ENCODE measurements at regions not wholly inside any gene's neighbourhood (a gene's known extent, or its start where the extent isn't known, plus 50 kb on each side); places are given as distances from the start of the nearest gene placed in this dataset.

- Histone ChIP-seq H4K5ac (ENCODE audit: insufficient read length, low read depth, low read length) (no peak overlapping the region), H2BK15ac (ENCODE audit: low read depth, low read length) (no peak overlapping the region), H2BK20ac (ENCODE audit: low read depth, low read length, poor library complexity, severe bottlenecking) (no peak overlapping the region), H2BK120ac (ENCODE audit: low read depth, low read length, poor library complexity, severe bottlenecking) (no peak overlapping the region), H3K18ac (ENCODE audit: insufficient read length, low read depth, low read length) (no peak overlapping the region), H3K27me3 (ENCODE audit: insufficient read depth, low read length) (no peaks in the 10 kb centered on the region), H3K23me2 (ENCODE audit: insufficient read length, low read depth, low read length, poor library complexity, severe bottlenecking) (no peaks in the 10 kb centered on the region), H3K14ac (ENCODE audit: insufficient read depth, low read length) (no peak overlapping the region), H3K4ac (ENCODE audit: low read depth, low read length) (no peak overlapping the region), H2BK12ac (ENCODE audit: insufficient read length, low read depth, low read length) (no peak overlapping the region), H2AK5ac (ENCODE audit: insufficient read length, low read length) (no peak overlapping the region), H4K8ac (replicated peaks; ENCODE audit: insufficient read length, low read depth, low read length) (no peak overlapping the region), H3K9me3 (ENCODE audit: control insufficient read depth, low read depth, low read length) (no peaks in the 10 kb centered on the region), H4K91ac (ENCODE audit: insufficient read length, low read depth, low read length) (no peak overlapping the region), H3K23ac (ENCODE audit: insufficient read length, low read depth, low read length) (no peak overlapping the region), H3K56ac (ENCODE audit: insufficient read length, low read depth, low read length) (no peak overlapping the region), H3T11ph (ENCODE audit: low read length) (no peak overlapping the region), H3K9ac (ENCODE audit: extremely low read depth, insufficient read length, low read length) (no peak overlapping the region), H4K20me1 (ENCODE audit: control insufficient read depth, insufficient read depth, insufficient read length) (no peaks in the 10 kb centered on the region), H3K79me1 (ENCODE audit: insufficient read depth, low read depth, low read length, poor library complexity, severe bottlenecking) (no peaks in the 10 kb centered on the region), H2BK5ac (ENCODE audit: insufficient read length, low read length) (no peak overlapping the region), H3K4me2 (ENCODE audit: insufficient read depth, insufficient read length, low read length) (no peak overlapping the region), H3K79me2 (ENCODE audit: insufficient read depth, low read length) (no peaks in the 10 kb centered on the region), H3K4me1 (ENCODE audit: insufficient read depth, low read length) (no peaks in the 10 kb centered on the region), H3K27ac (ENCODE audit: insufficient read length, low read depth, low read length) (no peak overlapping the region), H2AFZ (ENCODE audit: low read length) (no peak overlapping the region)
- DNase-seq = no peak
- TF ChIP-seq CTCF (conservative IDR thresholded peaks at IDR 0.05) = no peak
- H3K27ac Mint-ChIP-seq = no peak overlapping the region
- WGBS (ENCODE audit: extremely low coverage, insufficient read length, low lambda C conversion rate) = no CpG with 5 or more reads among the region's 2 CpGs
- H3K9me3 Mint-ChIP-seq = no peaks in the 10 kb centered on the region
- H3K27me3 Mint-ChIP-seq (ENCODE audit: low read depth) = no peaks in the 10 kb centered on the region
- no peak overlapping the region for H3K4me3 Mint-ChIP-seq
- H3K36me3 Mint-ChIP-seq (ENCODE audit: insufficient read depth in 1 of 3, low read depth in 3 of 3) = no peaks in the 10 kb centered on the region
- peaks cover 5 to 7% of the 10 kb centered on the region in 2 experiments for H3K4me1 Mint-ChIP-seq
Observed at GRCh38 chr20:12316794-12317193, 399.1 kb downstream of the BTBD3 start.
